ENCODE measurements at regions not wholly inside any gene's neighbourhood (a gene's known extent, or its start where the extent isn't known, plus 50 kb on each side); places are given as distances from the start of the nearest gene placed in this dataset.

DNA sequence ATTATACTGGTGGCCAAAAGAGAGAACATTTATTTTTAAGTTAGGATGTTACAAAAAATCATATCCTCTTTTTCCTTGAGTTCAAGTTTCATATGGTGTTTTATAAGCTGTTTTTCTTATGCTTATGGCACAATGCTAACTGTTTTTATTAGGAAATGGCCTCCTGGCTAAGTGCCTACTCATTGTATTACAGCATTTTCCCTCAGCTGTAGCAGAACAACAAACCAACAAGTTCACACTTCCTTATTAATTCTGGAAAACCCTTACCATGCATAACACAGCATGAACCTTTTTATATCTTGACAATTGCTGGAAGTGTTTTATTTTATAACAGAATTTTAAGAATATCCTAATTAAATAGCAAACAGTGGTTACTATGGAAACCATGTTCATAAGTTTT lies 165.8 kb downstream of the GASK1B start:
- DNase-seq: no peak

GRCh38 chr4:158005021-158005420 lies 167.8 kb downstream of the GASK1B start:
- no peak for DNase-seq

DNA sequence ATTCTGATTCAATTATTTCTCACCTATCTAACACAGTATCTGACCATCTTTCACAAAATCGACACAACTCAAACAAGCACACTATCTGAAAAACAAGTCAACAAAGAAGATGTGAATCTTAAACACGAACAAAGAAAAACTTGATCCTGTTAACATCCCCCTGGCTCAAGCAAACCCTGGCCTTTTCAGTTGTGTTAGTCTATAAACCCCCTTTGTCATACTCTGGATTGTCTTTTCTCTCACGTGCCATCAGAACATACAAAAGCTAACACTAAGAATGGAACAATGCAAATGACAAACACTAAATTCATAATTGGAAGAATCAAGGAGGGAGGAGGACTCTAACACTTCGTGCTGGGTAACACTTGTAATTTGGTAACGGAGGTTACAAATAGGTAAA lies 168.7 kb downstream of the GASK1B start:
- DNase-seq: no peak

- no peak for DNase-seq
Observed at GRCh38 chr4:158003212-158003611, 169.6 kb downstream of the GASK1B start.

DNA sequence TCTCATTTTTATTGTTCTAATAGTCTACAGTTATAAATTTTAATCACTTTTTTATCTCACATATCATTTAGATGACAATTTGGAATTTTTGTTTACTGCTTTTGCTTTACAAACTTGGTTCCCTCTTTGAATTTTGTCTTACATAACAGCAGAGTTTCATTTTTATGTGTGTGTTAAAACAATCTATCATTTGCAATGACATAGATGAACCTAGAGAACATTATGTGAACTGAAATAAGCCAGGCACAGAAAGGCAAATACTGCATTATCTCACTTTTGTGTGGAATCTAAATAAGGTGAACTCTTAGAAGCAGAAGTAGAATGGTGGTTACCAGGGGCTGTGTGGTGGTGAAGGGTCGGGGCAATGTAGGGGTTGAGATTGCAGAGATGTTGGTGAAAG lies 170.7 kb downstream of the GASK1B start:
- no peak for DNase-seq

- DNase-seq: no peak
Observed at GRCh38 chr4:158001756-158002155, 171.1 kb downstream of the GASK1B start.

DNA sequence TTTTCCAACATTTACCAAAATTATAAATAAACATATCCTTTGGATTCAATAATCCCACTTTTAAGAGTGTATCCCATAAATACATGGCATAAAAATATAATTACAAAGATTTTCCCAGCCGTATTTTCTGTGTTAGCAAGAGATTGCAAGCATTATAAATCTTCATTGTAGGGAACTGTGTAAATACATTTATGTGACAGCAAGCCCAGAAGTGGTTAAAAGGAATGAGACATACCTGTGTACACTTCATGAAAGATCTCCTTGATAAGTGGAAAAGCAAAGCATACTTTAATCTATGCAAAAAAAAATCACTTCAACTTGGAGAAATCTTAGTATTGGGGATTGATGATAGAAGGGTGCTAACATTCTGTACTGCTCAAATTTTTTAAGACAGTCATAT lies 173.1 kb downstream of the GASK1B start:
- no peak for DNase-seq

GRCh38 chr4:157997296-157997695 lies 175.5 kb downstream of the GASK1B start:
- DNase-seq: no peak

DNA sequence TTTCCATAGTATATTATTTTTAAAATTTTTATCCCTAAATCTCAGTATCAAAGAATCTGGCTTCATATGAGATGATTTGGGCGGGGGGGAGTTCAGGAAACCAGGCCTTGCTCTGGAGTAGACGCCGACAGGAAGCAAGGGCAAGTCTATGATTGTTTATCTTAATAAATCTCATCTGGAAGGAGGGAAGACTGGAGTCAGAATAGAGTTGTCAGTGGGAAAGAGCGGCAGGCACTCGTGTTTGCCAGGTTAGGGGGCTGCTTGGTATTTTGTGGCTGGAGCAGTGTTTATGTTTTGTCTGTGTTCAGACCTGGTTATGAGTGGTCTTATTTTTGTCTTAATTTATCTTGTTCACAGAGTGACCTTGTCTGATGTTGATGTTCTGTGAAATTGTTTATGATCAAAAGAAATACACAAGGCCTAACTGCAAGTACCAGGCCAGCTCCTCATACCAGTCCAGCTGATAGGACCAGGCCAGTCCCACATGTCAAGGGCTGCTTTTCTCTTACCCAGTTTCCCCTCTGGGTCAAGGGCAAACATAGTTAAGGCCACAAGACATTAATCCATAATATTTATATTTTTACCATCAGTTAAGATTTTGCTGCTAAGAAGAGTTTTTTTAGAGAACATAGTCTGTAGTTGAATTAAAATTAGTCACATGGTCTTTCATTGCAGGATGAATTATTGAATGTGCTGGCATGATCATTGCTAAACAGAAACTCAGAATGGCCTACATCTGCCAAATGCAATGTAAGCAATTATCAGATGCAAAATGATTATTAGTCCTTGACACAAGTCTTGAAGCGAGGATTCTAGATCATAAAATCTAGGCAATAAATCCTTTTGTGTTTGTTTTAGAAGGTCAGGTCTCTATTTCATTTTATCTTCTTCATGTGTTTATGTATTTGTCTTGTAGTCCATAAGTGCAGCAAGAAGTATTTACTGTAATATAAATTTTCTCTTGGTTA lies 176.5 kb downstream of the GASK1B start:
- DNase-seq: no peak

GRCh38 chr4:157994863-157995262 lies 178.0 kb downstream of the GASK1B start:
- DNase-seq: no peak

- DNase-seq: no peak
Observed at GRCh38 chr4:157992948-157993839, 179.6 kb downstream of the GASK1B start.

DNA sequence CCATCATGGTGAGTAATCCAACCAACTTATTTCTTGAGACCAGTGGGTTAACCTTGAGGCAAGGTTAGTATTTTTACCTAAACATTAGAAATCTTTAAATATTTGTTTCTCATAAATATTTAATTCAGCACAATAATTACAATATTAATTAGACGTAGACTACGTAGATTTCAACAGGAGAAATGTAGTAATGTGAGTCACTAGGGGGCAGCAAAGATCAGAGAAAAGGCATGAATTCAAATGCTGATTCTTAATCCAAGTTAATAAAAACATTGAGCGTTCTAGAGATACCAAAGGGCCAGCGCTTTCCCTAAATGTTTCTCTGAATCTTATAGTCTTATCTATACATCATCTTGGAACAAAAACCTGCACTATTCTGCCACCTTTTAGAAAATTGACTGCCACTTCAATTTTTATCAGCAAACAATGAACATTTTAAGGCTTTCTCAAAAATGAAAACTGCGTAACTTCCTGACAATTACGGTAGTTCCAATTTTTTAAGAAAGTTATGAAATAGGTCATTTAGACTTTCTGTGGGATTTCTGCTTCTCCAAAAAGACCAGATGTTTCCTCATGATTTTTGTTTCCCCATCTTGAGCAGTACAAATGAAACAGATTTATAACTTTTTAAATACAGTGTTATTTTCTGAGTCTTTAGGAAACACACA lies 180.7 kb downstream of the GASK1B start:
- DNase-seq: peak; percentile 17

DNA sequence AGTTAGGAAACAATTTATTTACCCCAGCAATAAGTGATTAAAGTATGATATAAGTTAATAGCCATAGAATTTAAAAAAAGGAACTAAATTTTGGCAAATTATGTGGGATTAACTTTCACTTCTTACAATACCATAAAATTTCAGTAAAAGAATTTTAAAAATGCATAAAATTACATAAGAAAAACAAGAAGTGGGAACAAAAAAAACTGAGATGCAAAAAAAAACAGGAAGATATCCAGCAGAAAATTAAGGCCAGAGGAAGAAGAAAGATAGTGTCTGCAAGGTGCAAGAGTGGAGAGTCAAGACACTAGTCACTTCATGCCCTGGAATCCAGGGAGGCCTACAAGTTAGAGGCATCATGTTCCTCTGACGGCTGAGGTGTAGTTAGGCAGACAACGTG lies 184.2 kb downstream of the GASK1B start:
- no peak for DNase-seq

DNA sequence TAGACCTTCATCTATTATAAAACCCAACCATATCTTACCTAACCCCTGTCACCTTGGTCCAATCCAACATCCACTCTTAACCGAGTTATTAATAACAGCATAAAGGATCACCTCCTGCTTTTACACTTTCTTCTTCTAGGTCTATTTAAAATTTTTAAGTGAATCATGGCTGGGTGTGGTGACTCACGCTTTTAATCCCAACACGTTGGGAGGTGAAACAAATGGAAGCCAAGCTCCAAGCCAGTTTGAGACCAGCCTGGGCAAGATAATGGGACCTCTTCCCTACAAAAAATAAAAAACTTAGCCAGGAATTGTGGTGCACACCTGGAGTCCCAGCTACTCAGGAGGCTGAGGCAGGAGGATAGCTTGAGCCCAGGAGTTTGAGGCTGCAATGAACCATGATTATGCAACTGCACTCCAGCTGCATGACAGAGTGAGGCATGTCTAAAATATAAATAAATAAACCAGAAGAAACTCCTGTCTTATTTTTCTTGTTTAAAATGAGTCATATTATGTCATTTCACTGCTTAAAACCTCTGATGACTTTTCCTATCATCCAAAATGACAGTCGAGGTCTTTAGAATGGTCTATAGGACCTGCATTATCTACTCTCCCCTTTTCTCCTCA lies 188.4 kb downstream of the GASK1B start:
- no peak for DNase-seq

GRCh38 chr4:157983300-157983699 lies 189.5 kb downstream of the GASK1B start:
- no peak for DNase-seq

DNA sequence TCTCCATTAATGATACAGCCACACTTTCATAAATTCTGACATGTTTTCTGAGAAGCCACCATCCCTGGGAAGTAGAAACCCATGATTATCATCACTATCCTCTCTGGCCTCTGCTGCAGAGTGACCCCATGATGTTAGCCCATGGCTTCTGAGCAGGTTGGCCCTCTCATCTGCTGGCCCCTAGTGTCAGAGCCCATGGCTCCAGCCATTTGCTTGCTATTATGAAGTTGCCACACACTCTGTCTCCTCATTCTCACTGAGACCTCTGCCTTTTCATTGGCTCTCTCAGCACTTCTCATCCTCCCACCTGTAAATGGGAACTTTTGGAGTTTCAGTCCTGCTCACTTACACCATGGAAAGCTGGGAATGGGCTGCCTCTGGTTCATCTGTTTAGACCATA lies 192.7 kb downstream of the GASK1B start:
- no peak for DNase-seq

DNA sequence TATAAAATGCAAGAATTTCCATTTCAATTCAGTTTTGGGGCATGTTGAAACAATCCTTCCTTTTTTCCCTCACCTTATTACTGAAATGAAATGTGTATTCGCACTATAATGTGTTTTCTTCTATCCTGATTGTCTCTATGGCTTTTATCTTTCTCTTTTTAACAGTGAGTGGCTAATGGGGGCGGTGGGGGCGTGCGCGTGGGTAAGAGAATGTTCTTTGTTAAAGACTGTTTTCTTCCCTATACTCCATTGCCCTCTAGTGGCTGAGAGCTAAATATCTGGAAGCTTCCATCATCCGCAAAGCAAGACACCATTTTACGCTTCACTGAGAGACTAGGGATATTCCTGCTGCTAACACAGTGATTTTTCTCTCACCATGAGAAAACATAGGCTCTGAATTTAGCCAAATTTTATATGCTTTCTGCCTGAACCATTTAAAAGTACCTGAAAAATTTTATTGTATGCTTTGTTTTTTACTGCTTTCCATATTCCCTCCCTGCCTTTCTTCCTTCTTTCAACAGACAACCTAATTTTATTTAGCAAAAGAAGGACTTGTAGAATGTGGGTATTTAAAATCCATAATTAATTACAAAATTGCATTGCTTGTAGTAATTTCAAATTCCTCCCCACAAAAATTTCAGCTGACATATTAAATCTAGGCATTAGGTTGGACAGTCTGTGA lies 194.0 kb downstream of the GASK1B start:
- DNase-seq: no peak

- DNase-seq: no peak
Observed at GRCh38 chr4:157977086-157977485, 195.7 kb downstream of the GASK1B start.

DNA sequence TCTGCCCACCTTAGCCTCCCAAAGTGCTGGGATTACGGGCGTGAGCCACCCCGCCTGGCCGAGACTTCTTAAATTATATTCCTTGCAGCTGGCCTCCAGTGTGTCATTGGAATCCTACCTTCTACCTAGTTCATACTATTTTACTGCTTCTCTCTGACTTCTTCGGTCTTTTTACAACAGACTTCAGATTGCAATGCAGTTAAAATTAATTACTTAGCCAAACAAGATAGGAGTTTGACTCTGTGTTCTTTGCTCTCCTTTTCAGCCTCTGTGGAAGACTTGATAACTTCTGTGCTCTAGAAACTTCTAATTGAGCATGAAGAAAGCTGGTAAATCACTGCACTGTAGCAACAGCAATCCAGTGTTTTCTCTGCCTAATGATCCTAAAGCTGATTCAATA lies 199.5 kb downstream of the GASK1B start:
- no peak for DNase-seq

GRCh38 chr4:157964463-157964862 lies 208.4 kb downstream of the GASK1B start:
- DNase-seq: no peak

GRCh38 chr4:157961229-157961990 lies 211.4 kb downstream of the GASK1B start:
- DNase-seq: no peak

Measured in KG1 (cell line).